ENCODE measurements at regions not wholly inside any gene's neighbourhood (a gene's known extent, or its start where the extent isn't known, plus 50 kb on each side); places are given as distances from the start of the nearest gene placed in this dataset.
"Not testable (repeated sequence)": the region's sequence is repeated elsewhere in the genome, so short reads cannot be mapped to it uniquely, and the experiment has no call there.

GRCh38 chr17:53765609-53766008 is 57.1 kb upstream of the KIF2B start:
- DNase-seq (ENCODE audit: low read depth in 2 of 2), result peak in 1 of 2 donors; percentile 3
- TF ChIP-seq CTCF (IDR thresholded peaks at IDR 0.05; ENCODE audit: low read depth, low read length), result no peak
- no peak overlapping the region for H3K4me3 ChIP-seq (replicated peaks in 1 of 2; ENCODE audit: low read depth in 2 of 2, low read length in 2 of 2)

- no peak for TF ChIP-seq CTCF (IDR thresholded peaks at IDR 0.05; ENCODE audit: low read depth, low read length)
- DNase-seq (ENCODE audit: low read depth in 2 of 2), result no peak
- no peak overlapping the region for H3K4me3 ChIP-seq (replicated peaks in 1 of 2; ENCODE audit: low read depth in 2 of 2, low read length in 2 of 2)
Observed at GRCh38 chr17:53765129-53765528, 57.6 kb upstream of the KIF2B start.

GRCh38 chr17:53757559-53757958 is 65.2 kb upstream of the KIF2B start:
- TF ChIP-seq CTCF (IDR thresholded peaks at IDR 0.05; ENCODE audit: low read depth, low read length), result no peak
- no peak overlapping the region for H3K4me3 ChIP-seq (replicated peaks in 1 of 2; ENCODE audit: low read depth in 2 of 2, low read length in 2 of 2)
- DNase-seq (ENCODE audit: low read depth in 2 of 2), result no peak

- H3K4me3 ChIP-seq (replicated peaks in 1 of 2; ENCODE audit: low read depth in 2 of 2, low read length in 2 of 2); DNase-seq (ENCODE audit: low read depth in 2 of 2): not testable (repeated sequence)
Observed at GRCh38 chr17:53757116-53757515, 65.6 kb upstream of the KIF2B start.

GRCh38 chr17:53749178-53749577 is 73.5 kb upstream of the KIF2B start:
- TF ChIP-seq CTCF (IDR thresholded peaks at IDR 0.05; ENCODE audit: low read depth, low read length), result no peak
- DNase-seq (ENCODE audit: low read depth in 2 of 2), result peak in 1 of 2 donors; percentile 18
- H3K4me3 ChIP-seq (replicated peaks in 1 of 2; ENCODE audit: low read depth in 2 of 2, low read length in 2 of 2), result no peak overlapping the region

GRCh38 chr17:53748159-53748820 is 74.4 kb upstream of the KIF2B start:
- not testable (repeated sequence) for H3K4me3 ChIP-seq (replicated peaks in 1 of 2; ENCODE audit: low read depth in 2 of 2, low read length in 2 of 2); DNase-seq (ENCODE audit: low read depth in 2 of 2)

GRCh38 chr17:53740312-53740711 is 82.4 kb upstream of the KIF2B start:
- no peak for TF ChIP-seq CTCF (IDR thresholded peaks at IDR 0.05; ENCODE audit: low read depth, low read length)
- DNase-seq (ENCODE audit: low read depth in 2 of 2), result no peak
- H3K4me3 ChIP-seq (replicated peaks in 1 of 2; ENCODE audit: low read depth in 2 of 2, low read length in 2 of 2), result no peak overlapping the region

GRCh38 chr17:53736516-53737240 is 86.0 kb upstream of the KIF2B start:
- no peak for DNase-seq (ENCODE audit: low read depth in 2 of 2)
- no peak for TF ChIP-seq CTCF (IDR thresholded peaks at IDR 0.05; ENCODE audit: low read depth, low read length)

More at GRCh38 chr17:53736516-53737240, 86.0 kb upstream of the KIF2B start:
- no peak overlapping the region for H3K4me3 ChIP-seq (replicated peaks in 1 of 2; ENCODE audit: low read depth in 2 of 2, low read length in 2 of 2)

Data from cardiac fibroblast (primary cell).